ENCODE measurements at regions not wholly inside any gene's neighbourhood (a gene's known extent, or its start where the extent isn't known, plus 50 kb on each side); places are given as distances from the start of the nearest gene placed in this dataset.

DNA sequence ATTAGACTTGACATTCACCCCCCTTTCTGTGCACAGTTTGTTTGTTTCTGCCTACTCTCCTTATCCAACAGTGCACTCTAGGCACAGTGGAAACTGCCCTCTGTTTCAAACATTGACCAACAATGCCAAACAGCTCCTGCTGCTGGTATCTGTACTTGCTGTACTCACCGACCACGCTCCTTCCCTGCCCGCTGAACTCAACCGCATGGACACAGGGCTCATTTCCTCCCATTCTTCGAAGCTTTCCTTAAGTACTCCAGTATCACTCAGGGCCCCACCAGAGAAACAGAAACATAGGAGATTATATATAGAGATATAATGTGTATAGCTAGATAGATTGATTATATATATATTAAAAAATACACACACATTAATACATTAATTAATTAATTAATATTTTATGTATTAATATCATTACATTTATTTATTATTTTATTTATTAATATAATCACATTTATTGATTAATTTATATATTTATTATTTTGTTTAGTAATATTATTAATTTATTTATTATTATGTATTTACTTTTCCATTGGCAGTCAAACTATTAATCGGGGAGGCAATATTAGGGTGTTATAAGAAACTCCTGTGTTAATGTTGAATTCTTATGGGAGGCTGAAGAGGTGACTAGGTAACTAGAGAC lies 1528.2 kb downstream of the EFNB2 start:
- intact Hi-C loops (cut with micrococcal nuclease): no loop called here

DNA sequence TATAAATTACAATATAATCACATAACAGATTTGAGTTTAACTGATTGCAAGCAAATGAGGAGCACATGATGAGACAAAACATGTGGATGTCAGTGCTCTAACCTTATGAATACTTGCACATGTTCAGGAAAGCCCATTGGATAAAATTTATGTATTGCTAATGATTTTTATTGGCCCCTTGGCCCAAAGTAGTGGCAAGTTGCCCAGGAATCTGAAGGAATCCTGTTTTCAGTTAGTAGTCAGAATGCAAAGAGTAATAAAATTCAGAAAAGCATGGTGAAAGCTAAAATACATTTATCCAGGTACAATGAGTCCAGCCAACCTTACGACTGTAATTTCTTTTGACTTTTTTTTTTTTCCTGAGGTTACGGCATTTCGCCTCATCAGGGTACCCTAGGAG lies 1539.4 kb downstream of the EFNB2 start:
- intact Hi-C loops (cut with micrococcal nuclease): no loop called here

DNA sequence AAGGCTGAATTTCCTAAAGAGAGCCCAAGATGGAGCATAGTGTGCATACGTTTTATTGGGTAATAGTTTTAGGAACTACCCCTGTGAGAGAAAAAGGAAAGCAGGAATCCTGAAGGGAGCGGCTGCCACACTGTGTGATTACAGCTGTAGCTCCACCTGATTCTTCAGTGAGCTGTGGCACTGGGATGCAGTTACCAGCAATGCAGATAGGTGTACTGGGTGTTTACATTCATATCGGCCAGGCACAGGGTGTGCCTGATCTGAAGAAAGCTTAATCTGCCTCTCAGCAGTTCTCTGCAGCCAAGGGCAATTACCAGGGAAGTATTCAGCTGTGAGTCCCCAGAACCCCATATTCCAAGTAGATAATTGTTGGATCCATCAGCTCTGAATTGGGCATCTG lies 1541.8 kb downstream of the EFNB2 start:
- intact Hi-C loops (cut with micrococcal nuclease): no loop called here

DNA sequence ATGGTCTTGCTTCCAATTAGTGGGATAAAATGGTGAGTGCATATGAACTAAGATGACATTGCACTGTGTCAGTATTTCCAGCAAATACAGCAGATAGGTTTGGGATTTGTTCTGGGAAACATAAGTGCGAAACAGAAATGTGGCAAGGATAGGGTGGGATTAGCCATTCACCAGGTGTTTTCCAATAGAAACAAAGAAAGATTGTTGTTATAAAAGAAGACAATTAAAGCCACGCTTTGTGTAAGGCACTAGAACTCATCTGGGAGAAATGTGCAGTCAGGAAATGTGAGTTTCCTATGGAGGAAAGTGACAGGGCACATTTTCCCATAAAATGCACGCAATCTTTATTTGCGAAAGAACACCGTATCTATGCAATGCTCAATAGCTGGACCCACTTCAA lies 1547.8 kb downstream of the EFNB2 start:
- intact Hi-C loops (cut with micrococcal nuclease): no loop called here

DNA sequence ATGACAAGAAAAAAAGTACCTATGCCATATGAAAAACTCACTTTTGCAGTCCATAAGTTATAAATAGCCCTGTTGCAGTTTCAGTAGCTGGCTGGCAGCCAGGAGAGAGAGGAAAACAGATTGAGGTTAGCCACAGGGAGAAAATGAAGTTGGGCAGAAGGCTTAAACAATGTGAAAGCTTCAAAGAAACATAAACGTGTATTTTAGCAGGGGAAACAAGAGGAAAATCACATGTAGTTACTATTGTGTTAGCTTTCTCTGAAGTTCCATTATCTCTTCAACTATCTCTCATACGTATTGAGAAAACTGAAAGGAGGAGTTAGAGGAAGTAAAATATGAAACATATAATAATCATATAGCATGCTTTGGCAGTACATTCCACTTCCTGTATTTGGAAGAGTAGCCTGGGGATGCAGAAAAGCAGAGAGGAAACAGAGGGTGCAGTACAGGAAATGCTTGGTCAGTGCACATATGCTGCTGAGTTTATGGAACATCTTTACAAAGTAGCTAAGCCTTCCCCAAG lies 1551.1 kb downstream of the EFNB2 start:
- intact Hi-C loops (cut with micrococcal nuclease): no loop called here

DNA sequence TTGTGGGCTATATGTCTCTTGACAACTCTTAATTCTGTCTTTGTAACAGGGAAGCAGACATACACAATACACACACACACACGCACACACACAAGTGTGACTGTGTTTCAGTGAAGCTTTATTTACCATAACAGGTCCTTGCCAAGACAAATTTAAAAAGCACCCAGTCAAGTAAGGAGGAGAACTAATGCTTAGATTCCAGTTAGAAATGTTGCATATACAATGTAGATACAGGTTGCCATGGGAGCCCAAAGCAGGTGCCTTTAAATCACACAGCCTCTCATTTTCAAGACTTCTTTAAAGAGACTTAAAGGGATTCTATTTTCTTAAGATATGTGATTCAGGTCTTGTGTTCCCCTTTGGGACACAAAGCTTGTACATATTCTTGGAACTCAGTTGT lies 1551.9 kb downstream of the EFNB2 start:
- intact Hi-C loops (cut with micrococcal nuclease): no loop called here

DNA sequence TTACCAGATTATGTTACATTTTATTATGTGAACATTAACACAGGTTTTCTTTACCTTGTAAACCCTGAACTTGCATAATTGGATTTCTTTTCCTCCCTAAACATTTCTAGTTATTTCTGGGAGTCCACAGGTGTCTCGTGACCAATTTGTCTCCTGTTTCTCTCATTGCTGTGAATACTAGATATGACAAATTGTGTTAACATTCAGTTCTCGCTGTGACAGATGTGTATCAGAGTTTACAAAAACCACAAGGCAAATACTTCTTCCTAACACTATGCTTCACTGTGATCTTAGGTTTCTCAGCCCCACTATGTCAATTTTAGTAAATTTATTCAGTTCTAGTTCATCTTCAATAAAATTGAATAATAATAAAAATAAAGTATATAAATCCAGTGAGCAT lies 1554.9 kb downstream of the EFNB2 start:
- intact Hi-C loops (cut with micrococcal nuclease): no loop called here

DNA sequence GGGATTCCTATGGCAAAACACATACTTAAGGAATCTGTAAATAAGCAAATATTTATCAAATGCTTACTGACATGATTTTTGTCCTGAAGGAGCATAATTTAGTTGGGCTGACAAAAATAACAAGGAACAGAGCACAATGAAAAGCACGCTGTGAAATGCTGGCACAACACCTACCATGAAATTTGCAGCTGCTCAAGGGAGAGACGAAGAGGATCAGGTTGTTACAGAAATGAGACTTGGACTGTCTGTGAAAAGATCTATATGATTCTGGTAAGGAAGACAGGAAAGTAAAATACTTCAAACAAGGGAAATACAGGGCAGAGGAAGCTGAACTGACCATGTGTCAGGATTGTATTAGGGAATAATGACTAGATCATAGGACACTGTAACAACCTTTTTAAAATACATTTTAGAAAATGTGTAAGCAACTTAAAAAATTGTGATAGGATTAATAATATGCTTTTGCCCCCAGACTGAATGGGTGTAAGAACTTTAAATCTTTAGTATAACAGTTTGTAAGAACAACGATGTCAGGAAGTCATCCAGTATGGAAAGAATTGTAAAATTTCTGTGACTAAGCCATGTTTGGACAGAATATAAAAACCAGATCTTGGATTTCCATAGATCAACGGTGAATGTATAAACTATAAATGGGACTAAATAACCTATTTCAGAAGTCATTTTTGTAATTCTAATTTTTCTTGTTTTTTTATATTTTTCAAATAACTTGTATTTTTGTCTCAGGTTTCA lies 1556.0 kb downstream of the EFNB2 start:
- intact Hi-C loops (cut with micrococcal nuclease): no loop called here

DNA sequence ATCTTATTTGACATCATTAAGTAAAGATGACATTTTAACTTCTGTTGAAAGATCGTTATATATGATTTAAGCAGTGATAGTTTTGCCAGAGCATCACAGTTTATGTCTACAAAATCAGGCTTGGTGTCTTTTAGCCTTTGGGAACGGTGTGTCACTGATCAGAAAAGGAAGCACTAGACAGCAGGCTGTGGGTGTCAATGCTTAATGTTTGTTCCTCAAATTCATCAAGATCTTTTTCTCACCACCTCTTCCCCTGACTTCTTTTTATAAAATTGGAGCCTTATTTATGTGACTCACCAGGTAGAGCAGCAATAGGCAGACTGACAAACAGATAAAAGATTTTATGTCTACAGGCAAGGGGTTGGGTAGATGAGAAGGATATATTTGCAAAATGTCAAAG lies 1558.5 kb downstream of the EFNB2 start:
- intact Hi-C loops (cut with micrococcal nuclease): no loop called here

DNA sequence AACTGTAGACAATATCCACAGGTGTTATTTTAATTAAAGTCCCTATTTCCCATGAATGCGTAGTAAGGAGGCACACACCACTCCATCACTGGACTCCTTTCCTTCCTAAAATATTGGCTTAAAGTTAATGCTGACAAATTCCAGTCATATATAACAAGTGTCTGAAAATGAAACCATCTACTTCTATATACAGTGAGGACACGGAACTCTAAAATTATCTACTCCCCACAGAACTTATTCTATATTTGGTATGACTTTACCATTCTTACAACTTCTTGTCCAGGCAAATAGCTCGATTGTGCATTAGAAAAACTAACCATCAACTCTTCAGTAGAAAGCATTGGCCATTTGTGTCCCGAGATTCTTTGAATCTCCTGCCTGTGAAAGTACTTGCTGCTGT lies 1560.2 kb downstream of the EFNB2 start:
- intact Hi-C loops (cut with micrococcal nuclease): no loop called here

DNA sequence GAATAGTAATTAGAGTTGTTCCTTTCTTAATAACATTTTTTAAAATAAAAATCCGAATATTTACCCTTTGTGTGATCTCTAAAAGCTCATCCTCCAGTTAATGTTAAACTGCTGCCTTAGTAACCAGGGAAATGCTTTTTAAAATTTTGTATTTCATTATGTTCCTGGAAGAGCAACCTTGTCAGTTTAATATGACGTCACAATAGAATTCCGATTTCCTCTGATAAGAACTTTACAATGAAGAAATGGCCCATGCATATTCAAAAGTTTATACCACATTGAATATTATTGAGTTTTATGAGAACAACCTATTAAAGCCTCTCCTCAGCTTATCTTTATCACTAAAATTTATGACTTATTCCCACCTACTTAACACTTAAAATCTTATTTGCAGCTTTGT lies 1566.6 kb downstream of the EFNB2 start:
- intact Hi-C loops (cut with micrococcal nuclease): no loop called here

DNA sequence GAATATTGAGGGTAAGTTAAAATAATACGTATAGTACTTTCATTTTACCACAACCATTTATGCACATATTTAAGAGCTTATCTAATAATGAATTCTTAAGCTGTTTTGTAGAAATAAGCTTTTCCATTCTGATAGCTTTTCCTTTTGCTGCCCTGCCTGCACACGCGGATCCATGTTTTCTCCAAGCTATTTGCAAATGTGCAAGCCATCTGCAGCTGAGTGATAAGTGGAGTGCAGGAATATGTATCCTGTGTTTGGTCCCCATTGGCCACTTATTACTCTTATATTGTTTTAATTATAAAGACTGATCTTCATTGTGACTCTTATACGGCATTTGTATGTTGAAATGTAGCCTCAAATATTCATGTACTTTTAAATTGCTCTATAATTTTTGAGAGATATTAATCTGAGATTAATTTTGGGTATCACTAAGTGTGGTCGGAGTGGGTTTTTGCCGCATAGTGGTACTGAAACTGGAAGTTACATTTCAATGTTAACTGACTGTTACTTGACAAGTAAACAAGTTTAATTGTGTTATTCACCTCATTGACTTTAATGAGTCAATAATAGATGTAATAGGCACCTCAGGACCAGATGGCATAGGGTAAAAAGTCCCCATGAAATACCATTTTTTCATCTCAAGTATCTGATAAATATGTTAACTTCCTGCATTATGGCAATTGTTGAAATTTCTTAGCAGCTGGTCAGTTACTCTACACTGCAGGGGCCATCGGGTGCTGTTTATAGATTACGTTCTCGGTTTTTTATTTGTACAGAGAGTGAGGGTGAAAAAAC lies 1567.4 kb downstream of the EFNB2 start:
- intact Hi-C loops (cut with micrococcal nuclease): no loop called here

DNA sequence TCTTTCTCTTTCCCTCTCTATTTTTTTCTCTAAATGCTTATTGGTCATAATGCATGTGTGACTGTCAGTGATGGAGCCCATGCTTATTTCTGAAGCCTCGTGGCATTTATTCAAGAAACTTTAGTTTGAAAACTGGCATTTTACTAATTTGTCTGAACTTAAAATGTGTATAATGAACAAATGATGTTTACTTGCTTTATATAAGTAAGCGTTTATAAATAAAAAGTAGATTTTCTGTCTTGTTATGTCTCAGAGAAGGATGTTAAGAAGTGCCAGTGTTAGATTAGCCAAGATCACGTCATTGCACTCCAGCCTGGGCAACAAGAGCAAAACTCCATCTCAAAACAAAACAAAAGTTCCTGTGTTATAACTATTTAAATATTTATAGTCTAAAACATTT lies 1568.1 kb downstream of the EFNB2 start:
- intact Hi-C loops (cut with micrococcal nuclease): no loop called here

DNA sequence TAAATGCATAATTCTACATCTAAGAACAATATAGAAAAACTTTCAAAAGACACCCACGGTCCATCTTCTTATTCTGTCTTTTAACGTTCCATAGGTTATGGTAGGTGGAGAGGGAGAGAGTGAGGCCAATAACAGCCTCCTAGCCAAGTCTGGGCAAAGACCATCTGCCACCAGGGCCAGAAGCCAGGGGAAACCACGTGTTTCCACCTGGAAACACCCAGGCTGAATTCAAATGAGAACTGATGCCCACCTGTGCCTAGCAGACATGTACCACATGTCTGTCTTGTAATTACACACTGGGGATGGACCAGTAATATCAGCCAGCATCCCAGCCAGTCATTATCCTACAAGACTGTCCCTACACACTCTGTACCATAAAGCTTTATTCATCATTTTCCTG lies 1573.1 kb downstream of the EFNB2 start:
- intact Hi-C loops (cut with micrococcal nuclease): no loop called here

DNA sequence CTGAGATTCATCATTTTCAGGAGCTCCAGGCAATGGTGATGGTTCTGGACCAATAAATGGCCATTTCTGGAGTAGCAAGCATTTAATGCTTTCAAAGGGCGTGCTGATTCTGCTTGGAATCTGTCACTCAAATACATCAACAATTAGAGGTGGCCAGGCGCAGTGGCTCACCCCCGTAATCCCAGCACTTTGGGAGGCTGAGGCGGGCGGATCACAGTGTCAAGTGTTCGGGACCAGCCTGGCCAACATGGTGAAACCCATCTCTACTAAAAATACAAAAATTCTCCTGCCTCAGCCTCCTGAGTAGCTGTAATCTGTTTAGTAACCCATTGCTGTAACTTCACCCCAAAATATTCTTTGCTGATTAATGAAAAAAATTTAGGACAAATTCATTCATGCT lies 1574.2 kb downstream of the EFNB2 start:
- intact Hi-C loops (cut with micrococcal nuclease): no loop called here

DNA sequence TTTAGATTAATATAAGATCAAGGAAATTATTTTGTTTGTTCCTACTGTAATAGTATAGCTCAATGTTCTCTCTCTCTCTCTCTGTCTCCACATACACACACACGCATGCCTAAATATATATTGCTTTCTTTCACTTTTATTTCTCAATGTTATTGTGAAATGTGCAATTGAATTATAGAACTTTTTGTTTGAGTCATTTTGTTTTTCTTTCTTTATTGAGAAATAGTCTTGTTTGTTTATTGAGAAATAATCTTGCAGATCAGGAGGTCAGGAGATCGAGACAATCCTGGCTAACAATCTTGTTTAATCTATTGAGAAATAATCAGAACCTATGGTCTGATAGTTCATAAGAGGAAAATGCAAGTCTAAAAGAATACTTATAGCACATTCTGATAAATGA lies 1581.3 kb downstream of the EFNB2 start:
- intact Hi-C loops (cut with micrococcal nuclease): no loop called here

DNA sequence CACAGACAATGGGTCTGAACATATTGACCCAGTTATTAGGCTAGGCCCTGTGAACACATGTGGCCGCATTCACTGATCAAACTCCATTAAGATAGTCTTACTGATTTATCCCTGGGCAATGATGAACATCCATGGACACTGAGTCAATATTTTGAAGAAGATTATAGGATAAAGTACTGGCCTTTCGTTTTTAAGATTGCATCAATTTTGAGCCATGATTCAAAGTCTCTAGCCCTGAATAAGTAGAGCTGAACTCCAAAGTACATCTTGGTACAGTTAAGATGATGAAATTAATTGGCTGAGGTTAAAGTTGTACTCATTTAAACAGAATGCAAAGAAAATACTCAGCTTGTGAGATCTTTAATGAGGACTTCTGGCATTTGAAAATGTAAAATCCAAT lies 1581.9 kb downstream of the EFNB2 start:
- intact Hi-C loops (cut with micrococcal nuclease): no loop called here

DNA sequence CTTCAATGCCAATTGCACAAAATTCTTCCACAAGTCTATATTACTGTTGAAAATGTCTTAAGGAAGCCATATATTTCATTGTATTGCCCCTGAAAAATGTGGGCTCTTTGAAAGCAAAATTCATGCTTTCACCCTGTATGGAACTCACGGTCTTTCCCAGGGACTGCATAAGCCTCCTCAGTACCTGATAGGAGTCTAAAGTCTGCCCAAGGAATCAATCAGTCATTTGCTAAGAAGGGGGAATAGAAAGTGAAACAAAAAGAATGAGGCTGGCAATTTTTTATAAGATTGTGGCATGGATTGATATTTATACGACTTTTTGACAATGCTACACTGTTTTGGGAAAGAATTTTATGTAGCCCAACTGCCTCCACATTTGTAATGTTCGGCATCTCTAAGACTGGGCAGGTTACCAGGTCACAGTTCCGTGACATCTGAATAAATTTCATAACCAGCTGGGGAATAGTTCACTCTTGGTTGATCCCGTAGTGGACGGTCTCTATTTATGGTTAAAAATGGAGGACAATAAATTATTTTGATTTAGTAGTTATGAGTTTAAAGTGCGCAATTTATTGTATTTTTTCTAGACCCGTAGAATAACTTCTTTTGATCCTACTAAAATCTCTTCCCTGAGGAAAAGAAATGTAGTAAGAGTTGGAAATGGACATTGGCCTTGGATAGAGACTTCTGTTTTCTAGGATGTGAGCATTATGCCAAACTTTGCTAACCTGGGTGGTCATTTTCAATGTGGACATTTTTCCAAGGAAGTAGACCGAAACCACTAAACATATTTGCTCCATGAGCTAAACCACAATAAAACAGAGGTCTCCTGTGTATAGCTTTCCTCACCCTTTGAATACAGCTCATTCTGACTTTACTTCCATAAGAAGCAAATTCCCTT lies 1585.4 kb downstream of the EFNB2 start:
- intact Hi-C loops (cut with micrococcal nuclease): no loop called here

DNA sequence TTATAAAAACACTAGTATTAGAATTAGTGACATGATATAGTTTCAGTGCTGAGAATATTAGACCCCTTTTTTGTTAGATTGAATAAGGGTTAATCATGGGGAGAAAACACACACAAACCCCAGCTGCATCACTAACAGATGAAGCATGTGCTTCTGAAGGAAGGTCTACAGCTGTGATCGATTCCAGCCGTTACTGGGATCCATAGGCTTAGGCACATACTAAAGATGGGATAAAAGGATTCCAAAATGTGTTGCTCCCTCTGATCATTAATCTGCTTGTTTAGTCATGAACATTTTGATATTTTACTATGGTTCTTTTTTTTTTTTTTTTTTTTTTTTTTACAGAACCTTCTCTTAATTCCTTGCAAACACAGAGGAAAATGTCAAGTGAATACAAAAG lies 1591.3 kb downstream of the EFNB2 start:
- intact Hi-C loops (cut with micrococcal nuclease): no loop called here

DNA sequence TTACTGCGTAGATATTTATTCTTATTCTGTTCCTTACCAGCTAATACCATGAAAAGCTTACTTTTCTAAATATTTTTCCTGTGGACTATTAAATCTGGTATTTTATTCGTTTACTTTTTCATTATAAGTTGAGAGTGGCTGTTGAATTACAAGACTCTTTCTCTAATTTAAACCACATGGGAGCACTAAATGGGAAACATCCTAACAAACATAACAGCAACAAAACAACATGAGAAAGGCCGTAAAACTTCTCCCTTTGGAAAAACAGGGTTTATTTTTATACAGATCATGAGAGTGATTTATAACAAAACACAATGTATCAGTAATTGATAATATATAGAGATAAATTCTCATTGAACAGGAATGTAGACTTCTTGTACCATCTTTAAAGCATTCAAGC lies 1592.1 kb downstream of the EFNB2 start:
- intact Hi-C loops (cut with micrococcal nuclease): no loop called here

DNA sequence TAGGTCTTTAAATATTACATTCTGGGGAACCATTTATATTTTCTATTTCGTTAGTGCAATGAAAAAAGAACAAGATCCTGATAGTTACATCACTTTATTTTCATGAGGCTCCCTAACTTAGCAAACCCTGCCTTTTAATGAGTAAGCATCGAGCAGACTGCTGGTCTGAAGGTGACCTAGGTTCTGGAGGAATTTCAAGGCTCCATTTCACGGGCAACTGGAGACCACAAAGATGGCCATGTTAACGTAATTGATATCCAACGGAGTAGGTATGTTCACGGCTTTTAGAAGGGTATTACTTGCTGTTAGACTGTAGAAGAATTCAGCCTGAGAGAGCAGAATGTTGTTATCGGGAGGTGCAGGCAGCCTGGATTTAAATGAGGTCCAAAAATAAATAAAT lies 1597.6 kb downstream of the EFNB2 start:
- intact Hi-C loops (cut with micrococcal nuclease): no loop called here
